HCT116 (cell line): ENCODE measurements at regions not wholly inside any gene's neighbourhood (a gene's known extent, or its start where the extent isn't known, plus 50 kb on each side); places are given as distances from the start of the nearest gene placed in this dataset.

Source experiments
- ATAC-seq: fragments of 200-7000 bp; cut with Tn5 transposase; 2 replicates; pipeline ENCODE4 v1.9.1; 2020; ENCODE audit warnings: mild to moderate bottlenecking, moderate library complexity
- BruUV-seq: library from RNA; stranded (reverse); fragments of 400-500 nt; replicated peaks from 2 replicates; lab custom pipeline; 2021; lab: Mats Ljungman, UMichigan
- CTCF ChIA-PET: fragments of 300-600 bp; sonication (Branson Sonifier 250); formaldehyde crosslinking; loops from one replicate; lab custom pipeline; 2021; ENCODE audit warnings: antibody characterized with exemption; lab: Charles Lee
- POLR2A ChIA-PET: fragments of 300-600, 350-600 bp; sonication (Branson Sonifier 250); formaldehyde crosslinking; loops from one replicate; lab custom pipeline; 2021; ENCODE audit warnings: antibody characterized with exemption; lab: Charles Lee
- RAD21 ChIA-PET, 2 experiments: fragments of 300-600 bp; sonication (Branson Sonifier 250); formaldehyde crosslinking; loops; one replicate each; lab custom pipeline; 2023; ENCODE audit warnings: low total read pairs in 2 of 2; ENCODE audit not compliant: uncharacterized antibody in 2 of 2, unreplicated experiment in 2 of 2, low non-redundant PET in 1 of 2; lab: Charles Lee
- DNase-seq: peaks from one replicate; pipeline ENCODE4 v3.0.0-alpha.2; 2010; ENCODE audit warnings: low read depth, low spot score
- H2AFZ ChIP-seq: fragments of 200-600 bp; shearing (Covaris generic), sonication (generic); 2 replicates; pipeline ENCODE4 v1.6.1; 2017; ENCODE audit warnings: low read depth, mixed run types, mixed read lengths, antibody characterized with exemption, low read length; ENCODE audit not compliant: poor library complexity, severe bottlenecking
- H3K27ac ChIP-seq: 2 replicates; pipeline ENCODE4 v1.5.1; 2012; ENCODE audit warnings: low read depth, low read length
- H3K27me3 ChIP-seq: fragments of 200-600 bp; sonication (generic); 2 replicates; pipeline ENCODE4 v1.6.1; 2016; ENCODE audit warnings: mixed run types, low read length, mixed read lengths; ENCODE audit not compliant: insufficient read depth
- H3K36me3 ChIP-seq, 2 experiments: fragments of 200-500 bp in 1 of 2; fragments of 200-600 bp in 1 of 2; sonication (Bioruptor generic) in 1 of 2; sonication (generic) in 1 of 2; 2 replicates each; pipeline versions ENCODE4 v1.5.1 to v1.6.1; 2014 to 2016; ENCODE audit warnings: low read length in 2 of 2, inconsistent platforms in 1 of 2, mixed read lengths in 1 of 2, mixed run types in 1 of 2; ENCODE audit not compliant: insufficient read depth in 2 of 2, control insufficient read depth in 1 of 2
- H3K4me1 ChIP-seq, 2 experiments: fragments of 200-600 bp in 1 of 2; sonication (generic) in 1 of 2; 2 replicates each; pipeline versions ENCODE4 v1.5.1 to v1.6.1; 2012 to 2017; ENCODE audit warnings: low read length in 2 of 2, inconsistent platforms in 1 of 2, mild to moderate bottlenecking in 1 of 2, mixed read lengths in 1 of 2, mixed run types in 1 of 2, moderate library complexity in 1 of 2; ENCODE audit not compliant: insufficient read depth in 2 of 2, control insufficient read depth in 1 of 2
- H3K4me2 ChIP-seq: fragments of 200-600 bp; sonication (generic); 2 replicates; pipeline ENCODE4 v1.6.1; 2017; ENCODE audit warnings: mixed run types, low read length, mixed read lengths
- H3K4me3 ChIP-seq, 2 experiments: fragments of 200-600 bp in 1 of 2; sonication (generic) in 1 of 2; replicated peaks in 1 of 2; 2 replicates each; pipeline ENCODE4 v1.5.1; 2011 to 2016; ENCODE audit warnings: low read length in 2 of 2, control low read depth in 1 of 2, low read depth in 1 of 2, mild to moderate bottlenecking in 1 of 2, mixed read lengths in 1 of 2, mixed run types in 1 of 2
- H3K79me2 ChIP-seq: fragments of 200-600 bp; sonication (generic); 2 replicates; pipeline ENCODE4 v1.6.1; 2017; ENCODE audit warnings: mild to moderate bottlenecking, mixed run types, low read length, moderate library complexity, mixed read lengths; ENCODE audit not compliant: insufficient read depth
- H3K9ac ChIP-seq: fragments of 200-600 bp; sonication (generic); 2 replicates; pipeline ENCODE4 v1.6.1; 2016; ENCODE audit warnings: low read length, mixed read lengths
- H3K9me2 ChIP-seq: fragments of 200-600 bp; sonication (generic), shearing (Covaris generic); 2 replicates; pipeline ENCODE4 v1.6.1; 2017; ENCODE audit warnings: mixed run types, mild to moderate bottlenecking, moderate library complexity; ENCODE audit not compliant: insufficient read depth
- H3K9me3 ChIP-seq, 2 experiments: fragments of 200-500 bp in 1 of 2; fragments of 200-600 bp in 1 of 2; sonication (Bioruptor generic) in 1 of 2; sonication (generic) in 1 of 2; 2 replicates each; pipeline ENCODE4 v1.6.1; 2014 to 2017; ENCODE audit warnings: low read length in 2 of 2, mixed read lengths in 2 of 2, inconsistent platforms in 1 of 2, low read depth in 1 of 2, mild to moderate bottlenecking in 1 of 2, mixed run types in 1 of 2, moderate library complexity in 1 of 2; ENCODE audit not compliant: control insufficient read depth in 1 of 2, insufficient read depth in 1 of 2
- H4K20me1 ChIP-seq: fragments of 200-600 bp; sonication (generic), shearing (Covaris generic); 2 replicates; pipeline ENCODE4 v1.6.1; 2017; ENCODE audit warnings: mixed run types, mild to moderate bottlenecking, moderate library complexity; ENCODE audit not compliant: insufficient read depth
- CEBPB ChIP-seq: IDR thresholded peaks from 2 replicates; pipeline ENCODE4 v1.6.1; 2012; ENCODE audit warnings: low read depth
- JUND ChIP-seq: IDR thresholded peaks from 2 replicates; pipeline ENCODE4 v1.6.1; 2012
- POLR2A ChIP-seq: IDR thresholded peaks from 2 replicates; pipeline ENCODE4 v1.7.0; 2011; ENCODE audit warnings: borderline replicate concordance; ENCODE audit not compliant: insufficient read depth, insufficient read length; ENCODE audit errors: extremely low read depth
- RAD21 ChIP-seq: IDR thresholded peaks from 2 replicates; pipeline ENCODE4 v1.6.1; 2012; ENCODE audit warnings: low read depth, mild to moderate bottlenecking
- REST ChIP-seq: IDR thresholded peaks from 2 replicates; pipeline ENCODE4 v1.6.1; 2012; ENCODE audit warnings: low read depth
- SIN3A ChIP-seq: IDR thresholded peaks from 2 replicates; pipeline ENCODE4 v1.6.1; 2012; ENCODE audit warnings: low read depth
- SP1 ChIP-seq: IDR thresholded peaks from 2 replicates; pipeline ENCODE4 v1.6.1; 2012; ENCODE audit warnings: low read depth
- SRF ChIP-seq: IDR thresholded peaks from 2 replicates; pipeline ENCODE4 v1.6.1; 2012; ENCODE audit warnings: low read depth
- TCF7L2 ChIP-seq: IDR thresholded peaks from 2 replicates; pipeline ENCODE4 v1.7.0; 2011; ENCODE audit warnings: borderline replicate concordance, inconsistent platforms; ENCODE audit not compliant: insufficient read depth, insufficient read length; ENCODE audit errors: extremely low read depth
- YY1 ChIP-seq: IDR thresholded peaks from 2 replicates; pipeline ENCODE4 v1.6.1; 2011; ENCODE audit warnings: low read length, low read depth, moderate library complexity, mild to moderate bottlenecking; ENCODE audit not compliant: insufficient replicate concordance; ENCODE audit errors: extremely low read depth
- intact Hi-C: fragments of 100-400 bp; cut with micrococcal nuclease; formaldehyde crosslinking; loops from 2 replicates; pipeline ENCODE4 v1.10.0; 2022

- ChIA-PET POLR2A (no interaction called here), CTCF (no interaction called here)
Observed at GRCh38 chr11:115736146-115736545, 231.9 kb upstream of the CADM1 start.

More at GRCh38 chr11:115736146-115736545, 231.9 kb upstream of the CADM1 start:
- Histone ChIP-seq H3K27me3 (no peaks in the 10 kb centered on the region), H2AFZ (no peak overlapping the region), H3K27ac (no peak overlapping the region), H3K4me1 (no peaks in the 10 kb centered on the region), H3K9me2 (no peaks in the 10 kb centered on the region), H3K9me3 (peaks cover 0 to 4% of the 10 kb centered on the region in 2 experiments; a peak in 2 of 4 replicates), H3K4me2 (no peak overlapping the region), H3K36me3 (no peaks in the 10 kb centered on the region), H3K9ac (no peak overlapping the region), H3K79me2 (no peaks in the 10 kb centered on the region), H4K20me1 (no peaks in the 10 kb centered on the region), H3K4me3 (no peak overlapping the region)
- TF ChIP-seq REST (no peak), SRF (no peak), YY1 (no peak), POLR2A (no peak), SP1 (no peak), CEBPB (no peak), RAD21 (no peak), TCF7L2 (no peak), JUND (no peak), SIN3A (no peak)
- RAD21 ChIA-PET = no interaction called here
- no TSS peak for BruUV-seq
- intact Hi-C loops = no loop called here
- no peak for ATAC-seq
- no peak for DNase-seq
